Activated CD4-positive, alpha-beta T cell treated with anti-CD3 and anti-CD28 coated beads, Interleukin-2, Interleukin-6, amounts not matched to agents 100 ng/mL and 50 ng/mL, durations not matched to agents 16 hours and 8 hours (primary cell): ENCODE measurements at regions not wholly inside any gene's neighbourhood (a gene's known extent, or its start where the extent isn't known, plus 50 kb on each side); places are given as distances from the start of the nearest gene placed in this dataset.
"Not testable (repeated sequence)": the region's sequence is repeated elsewhere in the genome, so short reads cannot be mapped to it uniquely, and the experiment has no call there.

Experiments
- DNase-seq: peaks from one replicate; pipeline ENCODE4 v3.0.0-alpha.2; 2020

DNA sequence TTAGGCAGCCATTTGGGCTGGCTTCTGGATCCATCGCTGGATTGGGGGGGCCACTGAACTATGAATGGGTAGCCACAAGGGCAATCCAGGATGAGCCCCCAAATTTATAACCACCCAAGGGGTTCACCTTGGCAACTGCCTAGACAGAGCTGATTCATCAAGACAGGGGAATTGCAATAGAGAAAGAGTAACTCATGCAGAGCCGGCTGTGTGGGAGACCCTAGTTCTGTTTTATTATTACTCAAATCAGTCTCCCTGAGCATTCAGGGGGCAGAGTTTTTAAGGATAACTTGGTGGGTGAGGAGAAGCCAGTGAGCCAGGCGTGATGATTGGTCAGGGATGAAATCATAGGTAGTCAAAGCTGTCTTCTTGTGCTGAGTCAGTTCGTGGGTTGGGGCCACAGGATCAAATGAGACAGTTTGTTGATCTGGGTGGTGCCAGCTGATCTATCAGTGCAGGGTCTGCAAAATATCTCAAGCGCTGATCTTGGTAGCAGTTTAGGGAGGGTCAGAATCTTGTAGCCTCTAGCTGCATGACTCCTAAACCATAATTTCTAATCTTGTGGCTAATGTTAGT lies 57.9 kb downstream of the DNAJB9 start:
- peak; percentile 7 for DNase-seq

DNA sequence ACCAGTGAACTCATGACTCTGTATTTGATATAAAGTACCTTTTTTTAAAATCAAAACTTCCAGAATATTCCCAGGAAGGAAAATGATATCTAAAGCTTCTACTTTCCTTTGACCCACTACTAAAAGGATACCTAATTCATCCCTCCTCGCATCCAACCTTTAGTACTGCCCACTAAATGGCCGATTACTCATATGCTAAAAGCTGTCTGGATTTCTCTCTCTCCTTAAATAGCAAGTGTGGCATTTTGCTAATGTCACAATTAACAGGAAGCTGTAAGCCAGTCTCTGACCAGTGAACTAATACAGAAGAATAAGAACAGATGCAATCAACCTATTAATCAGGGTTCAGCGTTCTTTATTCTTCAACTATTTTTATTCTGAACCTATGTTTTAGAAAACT lies 59.0 kb downstream of the DNAJB9 start:
- DNase-seq: no peak

DNA sequence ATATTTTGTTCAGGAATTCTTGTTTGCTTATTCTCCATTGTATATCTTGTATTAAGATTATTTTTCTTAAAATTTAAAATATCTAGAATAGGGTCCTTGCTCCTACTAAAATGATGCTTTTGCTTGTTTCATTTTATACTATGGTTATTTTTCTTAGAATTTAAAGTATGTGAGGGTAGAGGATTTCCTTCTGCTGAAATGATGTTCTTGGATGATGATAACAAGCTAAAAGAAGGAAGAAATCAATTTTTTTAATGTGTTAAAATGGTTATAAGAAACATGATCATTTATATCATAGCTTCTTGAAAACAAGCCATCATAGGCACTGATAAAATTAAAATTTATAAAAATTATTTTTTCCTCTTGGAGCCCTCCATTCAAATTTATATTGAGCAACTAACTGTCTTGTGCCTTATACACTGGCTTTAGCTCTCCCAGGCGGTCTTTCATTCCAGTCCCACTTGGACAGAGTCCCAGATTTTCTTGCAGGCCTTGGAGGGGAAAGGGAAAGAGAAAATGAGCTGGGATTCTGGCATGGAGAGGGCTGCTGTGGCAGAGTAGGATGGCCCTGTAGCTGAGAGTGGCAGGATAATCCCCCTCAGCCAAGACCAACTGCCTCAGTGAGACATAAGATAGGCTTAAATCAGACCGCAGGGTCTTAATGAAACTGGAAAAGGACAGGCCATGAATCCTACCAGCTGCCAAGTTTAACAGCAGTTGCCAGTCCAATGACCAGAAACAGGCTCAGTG lies 60.2 kb downstream of the DNAJB9 start:
- DNase-seq: no peak

DNA sequence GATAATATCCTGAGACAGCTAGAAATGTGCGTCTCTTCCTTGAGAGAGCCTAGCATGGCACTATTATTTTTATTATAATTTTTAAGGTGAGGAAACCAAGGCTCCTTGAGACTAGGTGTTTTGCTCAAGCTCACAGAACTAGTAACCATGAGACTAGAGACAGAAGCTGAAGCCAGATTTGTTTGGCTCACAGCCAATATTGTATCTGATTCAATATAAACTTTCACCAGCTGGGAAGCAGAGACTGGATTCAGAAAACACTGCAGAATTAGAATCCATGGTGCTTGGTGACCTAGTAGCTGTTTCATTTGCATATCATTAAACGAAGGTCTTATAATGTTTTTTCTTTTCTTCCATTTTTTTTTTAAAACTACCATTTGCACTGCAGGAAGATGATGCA lies 64.4 kb downstream of the DNAJB9 start:
- no peak for DNase-seq

DNA sequence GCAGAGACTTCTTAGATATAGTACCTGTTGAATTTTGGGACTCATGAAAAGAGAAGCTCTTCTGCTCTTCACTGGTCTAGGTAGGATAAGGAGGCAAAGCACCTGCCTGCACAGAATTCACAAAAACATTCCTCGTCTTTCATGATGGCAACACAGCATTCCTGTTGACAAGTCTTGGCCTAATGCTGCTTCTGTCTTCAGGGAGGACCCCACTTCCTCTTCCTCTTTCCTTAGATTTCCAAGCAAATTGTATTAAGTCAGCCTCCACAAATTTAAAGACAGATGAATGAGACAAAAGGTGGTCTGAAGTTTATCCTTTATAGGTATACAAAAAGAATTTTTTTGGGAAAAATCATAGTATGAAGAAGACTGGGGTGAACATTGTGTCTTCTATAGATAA lies 64.9 kb downstream of the DNAJB9 start:
- no peak for DNase-seq

DNA sequence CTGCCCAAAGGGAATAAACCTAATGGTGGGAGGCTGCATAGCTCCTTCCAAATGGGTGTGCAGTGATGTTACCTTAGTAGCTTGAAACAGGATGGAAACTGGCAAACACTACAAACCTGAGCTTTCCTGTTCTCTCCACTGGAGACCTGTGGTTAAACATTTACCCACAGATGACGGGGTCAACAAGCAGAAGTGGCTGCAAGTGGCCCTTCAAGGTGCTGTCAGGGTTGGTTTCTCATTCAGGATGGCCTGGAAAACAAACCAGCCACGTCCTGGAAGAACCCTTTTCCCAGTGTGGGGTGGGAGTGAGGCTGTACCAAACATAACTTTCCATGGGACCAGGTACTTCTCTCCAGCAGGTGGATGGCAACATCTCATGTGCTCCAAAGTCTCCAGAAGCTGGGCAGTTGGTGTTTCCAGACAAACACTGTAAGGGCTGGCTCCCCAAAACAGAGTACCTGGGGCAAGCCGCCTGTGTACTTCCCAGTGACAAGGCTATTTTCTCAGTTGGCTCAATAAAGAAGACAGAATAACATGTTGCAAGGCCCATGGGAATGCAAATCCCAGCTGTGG lies 67.5 kb downstream of the DNAJB9 start:
- no peak for DNase-seq

DNA sequence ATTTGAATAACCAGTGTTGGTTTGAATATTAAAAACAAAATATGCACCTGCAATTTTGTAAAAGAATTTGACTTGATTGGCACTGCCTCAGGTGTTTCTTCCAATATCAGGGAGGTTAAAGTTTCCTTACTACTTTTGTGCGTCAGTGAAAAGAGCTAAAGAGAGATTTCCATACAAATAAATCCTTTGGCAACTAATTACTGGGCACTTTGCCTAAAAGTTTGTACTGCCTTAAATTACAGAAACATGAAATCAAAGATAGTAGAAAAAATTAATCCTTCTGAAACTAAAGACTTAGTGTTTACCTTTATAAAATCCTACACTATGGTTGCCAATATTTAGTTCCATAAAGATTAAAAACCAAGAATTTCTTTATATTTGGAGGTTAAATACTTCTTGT lies 72.5 kb downstream of the DNAJB9 start:
- no peak for DNase-seq

DNA sequence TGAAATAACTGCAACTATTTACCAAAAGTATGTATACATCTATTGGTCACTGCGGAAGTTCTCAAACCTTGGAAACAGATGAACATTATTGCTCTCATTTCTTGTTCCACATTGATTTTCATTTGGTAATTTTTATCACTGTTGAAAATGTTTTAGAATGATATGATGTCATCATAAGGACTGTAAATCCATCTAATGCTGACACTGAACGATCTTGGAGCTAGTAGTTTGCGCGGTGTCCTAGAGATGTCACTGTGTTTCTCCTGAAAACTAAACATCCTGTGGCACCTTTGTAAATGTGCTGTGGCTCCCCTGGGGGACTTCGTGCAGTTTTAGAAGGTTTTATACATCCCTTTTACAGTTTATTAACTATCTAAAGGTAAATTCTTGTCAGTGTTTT lies 73.5 kb downstream of the DNAJB9 start:
- no peak for DNase-seq

DNA sequence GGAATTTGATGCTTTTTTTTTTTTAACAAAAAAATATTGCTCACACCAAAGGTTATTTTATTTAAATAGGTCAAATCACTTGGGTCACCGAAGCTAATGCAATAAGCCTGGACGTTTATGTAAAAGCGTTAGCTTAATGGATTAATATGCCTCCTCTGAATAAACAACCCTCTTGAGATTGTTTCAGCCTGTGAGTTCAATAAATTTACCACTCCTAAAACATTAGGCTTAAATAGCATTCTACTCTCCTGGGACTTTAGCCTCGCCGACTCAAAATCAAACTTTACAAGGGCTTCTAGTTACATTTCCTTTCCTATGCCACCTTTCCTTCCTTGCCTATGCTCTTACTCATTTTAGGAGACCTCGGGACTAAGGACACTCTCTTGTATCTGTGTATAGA lies 79.3 kb downstream of the DNAJB9 start:
- DNase-seq: no peak

DNA sequence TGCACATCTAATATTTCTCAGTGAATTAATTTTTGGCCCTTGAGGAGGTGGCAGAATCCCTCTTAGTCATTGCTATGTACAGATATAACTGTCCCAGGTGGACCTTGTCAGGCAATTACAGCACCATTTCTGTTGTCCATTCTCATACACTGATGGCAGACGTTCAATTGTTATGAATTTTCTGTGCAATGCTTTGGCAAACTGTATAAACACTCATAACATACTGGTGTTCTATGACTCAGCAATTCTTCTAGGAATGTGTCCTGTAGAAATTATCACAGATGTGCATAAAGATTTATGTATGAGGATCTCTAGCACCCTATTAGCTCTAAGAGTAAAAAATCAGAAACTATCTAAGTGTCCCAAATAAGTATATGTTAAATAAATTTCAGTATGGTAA lies 80.8 kb downstream of the DNAJB9 start:
- no peak for DNase-seq

DNA sequence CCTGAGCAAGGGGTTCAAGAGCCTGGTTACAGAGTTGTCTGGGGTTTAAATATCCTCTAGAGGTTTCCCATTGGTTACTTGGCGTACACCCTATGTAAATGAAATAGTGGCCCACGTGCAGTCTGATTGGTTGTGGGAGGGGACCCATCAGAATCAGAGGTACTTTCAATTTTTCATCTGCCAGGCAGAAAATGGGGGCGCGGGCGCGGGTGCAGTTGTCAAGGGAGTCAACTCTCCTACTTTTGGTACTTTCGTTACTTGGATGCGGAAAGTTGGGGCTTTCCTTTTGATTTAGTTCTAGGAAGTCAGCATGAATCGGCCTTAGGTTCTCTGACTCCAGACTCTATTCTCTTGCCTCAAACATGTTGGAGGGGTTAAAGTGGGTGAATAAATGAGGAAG lies 83.2 kb downstream of the DNAJB9 start:
- no peak for DNase-seq

DNA sequence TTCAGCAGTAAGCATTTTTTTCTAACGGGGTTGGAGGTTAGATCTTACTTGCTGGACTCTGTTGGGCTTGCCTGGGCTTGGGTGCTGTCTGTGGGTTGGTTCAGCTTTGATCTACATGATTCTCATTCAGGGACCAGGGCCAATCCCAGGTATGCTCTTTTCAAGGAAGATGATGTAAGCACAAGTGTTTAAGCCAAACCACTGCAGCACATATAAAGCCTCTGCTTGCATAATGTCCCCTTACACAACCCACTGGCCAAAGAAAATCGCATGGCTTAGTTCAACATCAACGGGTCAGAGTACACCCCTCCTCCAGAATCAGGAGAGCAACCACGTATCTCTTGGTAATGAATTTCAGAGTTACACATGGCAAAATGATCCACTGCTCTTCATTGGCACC lies 83.9 kb downstream of the DNAJB9 start:
- no peak for DNase-seq

DNA sequence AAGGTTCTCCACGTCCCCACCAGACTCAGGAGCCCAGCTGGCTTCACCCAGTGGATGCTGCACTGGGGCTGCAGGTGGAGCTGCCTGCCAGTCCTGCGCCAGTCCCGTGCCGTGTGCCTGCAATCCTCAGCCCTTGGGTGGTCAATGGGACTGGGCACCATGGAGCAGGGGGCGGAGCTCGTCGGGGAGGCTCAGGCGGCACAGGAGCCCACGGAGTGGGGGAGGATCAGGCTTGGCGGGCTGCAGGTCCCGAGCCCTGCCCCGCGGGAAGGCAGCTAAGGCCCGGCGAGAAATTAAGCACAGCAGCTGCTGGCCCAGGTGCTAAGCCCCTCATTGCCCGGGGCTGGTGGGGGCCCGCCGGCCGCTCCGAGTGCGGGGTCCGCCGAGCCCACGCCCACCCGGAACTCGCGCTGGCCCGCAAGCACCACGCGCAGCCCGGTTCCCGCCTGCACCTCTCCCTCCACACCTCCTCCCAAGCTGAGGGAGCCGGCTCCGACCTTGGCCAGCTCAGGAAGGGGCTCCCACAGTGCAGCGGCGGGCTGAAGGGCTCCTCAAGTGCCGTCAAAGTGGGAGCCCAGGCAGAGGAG lies 87.6 kb downstream of the DNAJB9 start:
- DNase-seq: not testable (repeated sequence)

DNA sequence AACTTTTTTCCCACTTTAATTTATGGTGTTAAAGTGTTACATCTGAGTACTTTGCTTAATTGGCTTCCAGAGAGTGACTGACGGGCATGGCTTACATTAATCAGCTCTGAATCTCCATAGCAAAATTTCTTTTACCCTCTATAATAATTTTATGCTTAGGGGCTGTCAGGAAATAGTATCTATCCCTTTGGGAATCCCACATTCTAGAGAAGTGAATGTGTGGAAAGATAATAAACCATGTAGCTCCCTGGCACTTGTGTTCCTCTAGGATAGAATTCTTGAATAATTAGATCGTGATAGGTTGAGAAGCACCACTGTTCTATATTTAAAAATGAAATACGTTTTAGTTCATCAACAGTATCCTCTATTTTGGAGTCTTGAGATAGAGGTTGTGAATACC lies 89.6 kb downstream of the DNAJB9 start:
- no peak for DNase-seq

DNA sequence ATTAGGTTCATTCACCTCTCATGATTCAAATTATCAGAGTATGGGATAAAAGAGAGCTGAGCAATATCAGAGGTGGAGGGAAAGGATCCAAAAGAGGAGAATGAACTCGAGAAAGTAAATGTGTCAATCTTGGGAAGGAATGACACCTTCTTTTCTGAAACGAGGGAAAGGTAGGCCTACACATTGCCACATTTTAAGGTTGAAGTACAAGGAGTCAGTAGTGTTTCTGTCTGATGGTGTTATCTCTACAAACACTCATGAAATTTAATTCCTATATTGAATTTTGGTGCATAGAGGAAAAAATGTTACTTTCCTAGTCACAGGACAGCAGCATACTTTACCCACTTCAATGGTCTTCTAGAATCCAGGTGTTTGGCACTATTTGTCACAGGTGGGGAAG lies 90.2 kb downstream of the DNAJB9 start:
- DNase-seq: no peak

DNA sequence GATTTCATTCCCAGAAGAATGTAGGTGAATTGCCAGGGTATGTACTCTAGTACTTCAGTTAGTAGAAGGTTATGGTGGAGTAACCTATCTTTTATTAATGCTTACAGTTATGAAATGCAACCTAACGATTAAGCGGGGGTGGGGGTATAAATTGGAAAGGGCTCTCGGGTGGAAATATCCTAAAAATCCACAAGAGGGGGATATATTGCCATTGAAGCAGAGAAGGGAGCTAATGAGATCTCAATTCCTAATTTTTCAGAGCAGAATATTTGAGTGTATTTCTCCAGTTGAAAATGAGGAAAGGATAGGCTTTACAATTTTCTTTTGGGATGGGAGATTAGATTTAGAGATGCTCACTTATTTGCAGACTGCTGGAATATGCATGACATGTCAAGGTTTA lies 90.8 kb downstream of the DNAJB9 start:
- no peak for DNase-seq

DNA sequence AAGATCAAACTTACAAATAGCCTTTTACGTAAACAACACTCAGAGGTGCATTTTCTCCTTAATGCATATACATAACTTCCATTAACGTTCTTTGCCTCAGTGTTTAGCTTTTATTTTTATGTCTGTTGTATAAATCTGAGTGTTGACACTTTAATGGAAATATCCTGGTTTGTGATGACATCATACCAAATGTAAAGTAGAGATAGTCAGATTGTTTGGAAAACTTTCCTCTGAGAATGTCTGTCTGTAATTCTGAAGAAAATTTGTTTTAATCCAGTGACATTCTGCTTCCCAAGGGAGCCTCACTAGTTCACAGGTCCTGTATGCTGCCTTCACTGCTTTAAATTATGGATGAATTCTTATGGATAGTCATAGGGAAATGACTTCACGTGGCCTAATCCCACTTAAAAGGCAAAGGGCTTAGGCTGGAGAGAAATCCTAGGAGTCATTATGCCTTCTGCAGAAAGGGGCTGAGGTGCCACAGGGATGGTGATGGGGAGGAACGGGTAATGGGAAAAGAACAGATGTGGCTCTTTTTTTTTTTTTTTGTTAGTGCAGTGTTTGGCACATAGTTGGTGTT lies 93.2 kb downstream of the DNAJB9 start:
- no peak for DNase-seq

DNA sequence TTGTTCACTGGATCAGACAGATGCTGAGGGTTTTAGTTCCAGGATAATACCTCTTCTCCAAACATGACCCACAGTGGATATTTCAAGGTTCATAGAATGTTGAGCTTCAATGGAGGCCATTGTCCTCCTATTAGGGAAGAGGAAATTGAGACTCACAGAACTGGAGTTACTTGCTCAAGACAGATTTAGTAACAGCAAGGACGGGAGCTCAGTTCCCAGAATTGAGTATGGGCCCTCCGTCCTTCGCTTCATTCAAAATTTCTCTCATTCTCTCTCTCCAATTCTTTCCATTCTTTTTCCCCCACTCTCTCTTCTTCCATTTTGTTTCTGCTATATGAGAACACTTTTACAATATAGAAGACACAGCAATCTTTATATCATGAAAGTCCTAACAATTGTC lies 94.0 kb downstream of the DNAJB9 start:
- DNase-seq: no peak

DNA sequence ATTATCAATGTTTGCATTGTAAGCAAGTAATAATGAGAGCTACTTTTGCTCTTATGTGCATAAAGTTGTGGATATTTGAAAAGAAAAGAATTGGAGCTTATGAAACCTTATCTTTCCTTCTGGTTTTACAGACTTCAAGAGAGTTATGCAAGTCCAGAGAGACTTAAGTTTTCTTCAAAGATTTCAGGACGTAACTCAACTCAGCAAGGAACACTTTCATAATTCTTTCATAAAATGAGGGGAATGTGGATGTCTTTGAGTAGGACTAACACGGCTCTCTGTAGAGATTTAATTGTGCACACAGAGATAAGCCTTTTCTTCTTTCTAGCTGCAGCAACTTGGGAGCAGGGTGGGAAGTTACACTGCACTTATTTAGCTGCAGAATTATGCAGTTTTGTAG lies 97.5 kb downstream of the DNAJB9 start:
- DNase-seq: no peak

DNA sequence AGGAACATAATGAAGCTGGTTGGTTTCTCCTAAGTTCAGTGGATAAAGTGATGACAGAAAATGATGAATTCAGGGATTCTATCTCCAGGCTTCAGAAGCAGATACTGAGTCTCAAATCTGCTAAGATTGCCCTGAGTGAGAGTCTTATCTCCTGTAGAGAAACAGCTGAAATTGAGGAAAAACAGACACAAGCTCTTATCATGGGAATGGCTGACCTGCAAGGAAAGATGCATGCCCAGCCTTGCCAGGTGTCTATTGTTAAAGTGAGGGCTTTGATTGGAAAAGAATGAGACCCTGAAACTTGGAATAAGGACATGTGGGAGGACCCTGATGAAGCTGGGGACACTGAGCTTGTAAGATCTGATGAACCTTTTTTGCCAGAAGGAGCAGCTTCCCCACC lies 100.3 kb downstream of the DNAJB9 start:
- DNase-seq: no peak

DNA sequence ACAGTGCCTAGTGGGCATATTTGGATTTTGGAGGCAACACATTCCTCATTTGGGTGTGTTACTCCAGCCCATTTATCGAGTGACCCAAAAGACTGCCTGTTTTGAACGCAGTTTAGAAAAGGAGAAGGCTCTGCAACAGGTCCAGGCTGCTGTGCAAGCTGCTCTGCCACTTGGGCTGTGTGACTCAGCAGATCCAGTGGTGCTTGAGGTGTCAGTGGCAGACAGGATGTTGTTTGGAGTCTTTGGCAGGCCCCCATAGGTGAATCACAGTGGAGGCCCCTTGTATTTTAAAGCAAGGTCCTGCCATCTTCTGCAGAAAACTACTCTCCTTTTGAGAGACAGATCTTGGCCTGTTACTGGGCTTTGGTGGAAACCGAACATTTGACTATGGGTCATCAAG lies 104.0 kb downstream of the DNAJB9 start:
- DNase-seq: not testable (repeated sequence)

DNA sequence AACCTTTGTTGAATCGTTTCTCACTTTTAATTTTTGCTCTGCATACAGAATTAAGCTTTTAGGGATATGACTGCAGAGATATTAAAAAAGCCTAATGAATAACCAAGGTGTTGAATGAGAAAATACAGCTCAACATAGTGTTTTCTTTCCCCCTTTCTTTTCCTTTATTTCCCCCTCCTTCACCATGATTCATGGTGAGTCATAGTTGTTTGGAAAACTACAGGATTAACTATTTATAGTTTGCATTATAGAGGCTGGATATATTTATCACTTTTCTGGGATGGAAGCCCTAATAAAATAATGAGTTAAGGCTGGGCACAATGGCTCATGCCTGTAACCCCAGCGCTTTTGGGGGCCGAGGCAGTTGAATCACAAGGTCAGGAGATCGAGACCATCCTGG lies 115.0 kb downstream of the DNAJB9 start:
- DNase-seq: no peak

DNA sequence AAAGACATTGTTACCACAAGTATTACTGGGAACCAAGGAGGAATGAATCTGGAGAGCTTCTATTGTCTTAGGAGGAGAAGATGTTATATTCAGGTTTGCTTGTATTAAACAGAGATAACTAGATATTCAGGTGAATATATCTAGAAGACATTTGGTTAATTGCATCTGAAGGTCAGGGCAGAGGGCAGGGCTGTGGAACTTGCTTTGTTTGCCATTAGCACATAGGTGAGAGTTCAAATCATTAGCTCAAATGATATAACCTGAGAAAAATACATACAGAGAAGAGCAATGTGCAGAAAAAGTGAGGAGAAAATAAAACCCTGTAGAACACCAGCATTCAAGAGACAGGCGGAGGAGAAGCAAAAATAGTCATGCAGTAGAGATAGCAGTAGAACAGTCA lies 116.8 kb downstream of the DNAJB9 start:
- DNase-seq: no peak

DNA sequence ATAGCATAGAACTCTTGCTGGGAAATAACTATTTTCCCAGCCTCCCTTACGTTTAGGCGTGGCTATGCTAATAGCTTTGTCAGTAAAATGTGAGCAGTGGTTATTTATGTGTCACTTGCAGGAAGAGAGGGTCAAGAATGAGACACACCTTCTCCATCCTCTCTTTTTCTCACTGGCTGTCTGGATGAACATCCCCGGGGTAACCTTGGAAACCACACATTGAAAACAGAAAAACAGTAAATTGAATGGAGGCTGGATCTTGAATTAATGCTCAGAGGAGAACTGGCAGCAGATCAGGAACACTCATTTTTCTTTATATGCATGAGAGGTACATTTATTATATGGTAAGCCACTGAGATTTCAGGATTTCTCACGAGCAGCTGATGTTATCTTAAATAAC lies 127.6 kb downstream of the DNAJB9 start:
- no peak for DNase-seq
